ENCODE measurements at regions not wholly inside any gene's neighbourhood (a gene's known extent, or its start where the extent isn't known, plus 50 kb on each side); places are given as distances from the start of the nearest gene placed in this dataset.

DNA sequence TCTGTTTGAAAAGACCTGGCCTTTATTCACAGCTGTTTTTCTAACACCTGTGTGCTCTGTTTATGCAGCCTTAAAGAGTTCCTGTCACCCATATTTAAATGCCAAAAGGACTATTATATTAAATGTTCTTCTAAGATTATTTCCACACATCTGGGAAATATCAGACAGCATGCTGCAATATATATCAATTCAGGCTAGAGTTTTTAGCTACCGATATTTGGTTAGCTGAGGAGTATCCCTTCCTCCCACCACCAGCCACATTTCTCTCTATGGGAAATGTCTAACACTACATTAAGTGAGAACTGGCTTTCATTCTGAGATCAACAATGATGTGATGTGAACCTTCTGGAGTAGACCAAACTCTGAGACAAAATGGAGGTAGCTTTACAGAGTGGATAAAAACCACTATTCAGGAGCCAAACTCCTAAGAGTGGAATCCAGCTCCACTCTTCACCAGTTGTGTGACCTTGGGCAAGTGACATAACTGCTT is 509.2 kb downstream of the ZNF608 start:
- no peak for DNase-seq (ENCODE audit: low read depth)

DNA sequence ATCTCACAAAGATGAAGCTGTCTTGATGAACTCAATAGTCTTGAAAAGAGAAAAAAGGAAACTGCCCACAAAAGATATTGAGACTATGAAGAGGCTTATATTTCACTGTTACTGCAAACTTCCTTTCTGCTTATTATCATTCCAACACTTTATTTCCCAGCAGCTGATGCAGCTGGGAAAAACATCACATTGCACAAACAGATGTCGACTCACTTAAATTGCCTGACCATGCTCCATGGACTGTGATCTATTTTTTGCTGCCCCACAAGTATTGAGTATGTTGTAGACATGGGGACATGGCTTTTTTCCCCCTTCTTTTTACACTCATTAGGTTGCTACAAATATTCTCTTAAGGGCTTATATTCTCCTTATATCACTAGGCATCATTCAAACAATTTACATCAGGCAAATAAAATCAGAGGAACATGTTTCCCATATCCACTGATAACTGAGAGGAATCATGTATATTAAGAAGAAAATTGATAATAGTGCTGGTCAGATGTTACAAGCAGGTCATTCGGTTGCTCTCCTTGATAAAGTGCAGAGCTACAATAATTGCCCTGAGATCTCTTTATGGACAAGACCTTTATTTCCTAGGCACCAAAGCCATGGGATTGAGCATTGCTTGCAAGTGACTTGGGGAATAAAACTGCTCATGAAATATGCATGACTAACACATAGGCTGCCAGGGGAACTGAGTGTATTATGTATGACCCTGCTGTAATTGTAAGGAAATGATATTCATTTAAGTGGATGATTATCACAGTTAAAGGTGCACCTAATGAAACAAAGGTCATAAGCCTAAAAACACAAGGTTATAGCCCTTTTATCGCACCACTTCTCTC is 509.9 kb downstream of the ZNF608 start:
- peak; percentile 61 for DNase-seq (ENCODE audit: low read depth)

DNA sequence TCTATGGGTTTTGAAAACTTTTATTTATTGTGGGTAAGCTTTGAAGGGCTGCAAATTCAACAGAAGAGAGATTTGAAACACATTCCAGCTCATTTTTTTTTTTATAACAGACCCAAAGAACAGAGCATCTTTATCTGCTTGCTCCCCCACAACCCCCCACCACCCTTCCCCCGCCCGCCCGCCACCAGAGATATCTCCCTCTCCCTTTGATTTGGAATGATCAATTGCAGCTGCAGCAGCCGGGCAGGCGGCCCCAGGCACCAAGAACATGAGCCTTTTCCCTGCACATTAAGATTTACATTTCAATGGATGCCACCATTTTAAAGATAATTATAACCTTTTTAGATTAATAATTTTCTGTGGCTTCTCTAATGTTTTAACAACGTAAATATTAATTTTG is 510.9 kb downstream of the ZNF608 start:
- no peak for DNase-seq (ENCODE audit: low read depth)

DNA sequence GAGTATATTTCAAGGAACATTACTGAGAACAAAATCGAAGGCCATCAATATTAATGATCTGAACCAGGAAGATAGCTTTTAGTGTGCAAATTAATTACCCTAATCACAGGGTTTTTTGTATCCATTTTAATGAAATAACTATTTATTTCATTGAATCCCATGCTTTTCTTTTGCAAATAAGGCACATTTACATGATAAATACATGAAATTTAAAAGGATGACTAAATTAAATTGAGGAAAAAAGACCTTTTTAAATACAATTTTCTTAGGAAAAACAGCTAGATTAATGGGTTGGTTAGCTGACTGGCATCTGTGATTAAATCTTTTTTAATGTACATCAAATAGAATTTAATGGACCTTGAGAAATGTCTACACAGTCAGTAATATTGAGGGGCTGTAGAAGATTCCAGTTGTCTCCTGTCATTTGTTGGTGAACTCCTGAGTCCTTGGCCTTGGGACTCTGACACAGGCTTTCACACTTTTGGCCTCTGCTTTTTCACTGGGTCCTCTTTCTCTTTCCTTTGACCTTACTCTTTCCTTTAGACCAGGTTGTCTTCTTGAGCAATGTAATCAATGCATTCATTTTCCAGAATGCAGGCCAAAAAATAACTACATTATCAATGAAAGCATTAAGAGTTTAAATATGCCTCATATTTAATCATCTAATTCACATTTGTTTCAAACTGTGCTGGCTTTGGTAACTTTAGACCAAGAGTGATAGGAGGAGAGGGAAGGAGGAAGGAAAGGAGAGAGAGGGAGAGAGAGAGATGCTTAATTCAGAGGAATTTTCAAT is 511.5 kb downstream of the ZNF608 start:
- DNase-seq (ENCODE audit: low read depth), result no peak

DNA sequence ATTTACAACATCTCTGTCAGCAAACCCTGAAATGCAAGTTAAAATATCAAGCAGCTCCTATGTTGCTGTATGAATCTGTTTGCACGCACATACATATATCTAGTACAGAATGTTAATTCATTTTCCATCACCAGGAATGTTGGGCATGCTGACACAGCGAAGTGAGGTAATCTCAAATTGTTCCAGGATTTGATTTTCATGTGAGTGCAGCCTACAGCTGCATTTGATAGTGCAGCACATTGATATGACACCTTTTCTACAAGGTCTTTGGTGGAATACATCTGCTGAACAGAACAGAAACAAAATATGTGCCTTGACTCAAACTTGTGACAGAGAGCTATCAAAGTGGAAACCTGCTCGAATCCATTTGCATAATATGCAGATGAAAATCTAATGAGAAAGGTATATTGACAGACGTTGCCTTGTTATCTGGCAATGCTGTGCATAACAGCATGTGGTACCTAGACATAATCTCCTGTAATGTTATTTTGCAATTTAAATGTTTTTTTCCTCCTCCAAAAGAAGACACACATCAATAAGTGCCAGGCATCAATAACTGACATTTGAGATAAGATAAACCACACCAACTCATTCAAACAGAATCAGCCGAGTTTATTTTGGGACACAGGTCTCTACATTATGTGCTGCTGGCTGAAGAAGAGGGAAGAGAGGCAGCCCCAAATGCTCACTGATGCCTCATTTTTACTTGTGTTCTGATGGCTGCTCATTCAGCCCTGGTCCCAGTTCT is 512.2 kb downstream of the ZNF608 start:
- DNase-seq (ENCODE audit: low read depth), result no peak

DNA sequence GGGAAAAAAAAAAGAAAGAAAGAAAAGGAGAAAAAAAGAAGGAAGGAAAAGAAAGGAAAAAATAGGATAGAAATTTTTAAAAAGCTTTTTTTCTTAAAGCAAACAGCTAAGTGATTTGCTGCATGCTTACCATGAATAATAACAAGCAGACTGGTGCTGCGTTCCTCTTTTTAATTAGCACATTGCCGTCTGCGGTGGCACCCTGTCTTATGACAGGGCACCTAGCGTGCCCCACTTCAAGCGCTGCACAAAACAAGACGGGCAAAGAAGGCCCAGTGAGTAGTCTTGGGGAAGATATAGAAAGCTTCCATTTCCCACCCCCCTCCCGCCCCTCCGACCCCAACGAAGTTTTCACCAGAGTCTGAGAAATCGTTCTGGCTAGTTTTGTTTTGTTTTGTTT is 513.9 kb downstream of the ZNF608 start:
- no peak for DNase-seq (ENCODE audit: low read depth)

DNA sequence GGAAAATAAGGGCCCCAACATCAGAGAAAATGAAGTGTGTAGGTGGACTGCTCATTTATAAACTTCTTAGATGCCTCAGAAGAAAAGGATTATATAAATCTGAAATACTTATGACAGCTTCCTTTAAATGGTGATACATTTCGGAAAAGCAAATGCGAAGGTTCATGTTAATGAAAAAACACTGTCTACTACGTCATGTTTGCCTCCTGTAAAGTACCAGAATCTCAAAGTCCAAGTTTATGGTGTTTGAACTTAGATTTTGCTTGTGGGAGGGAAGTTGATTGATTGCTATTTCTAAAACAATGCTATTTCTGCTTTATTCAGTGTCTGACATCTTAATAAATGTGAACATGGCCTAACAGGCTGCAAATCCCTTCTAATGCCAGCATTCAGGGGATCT is 514.6 kb downstream of the ZNF608 start:
- no peak for DNase-seq (ENCODE audit: low read depth)

DNA sequence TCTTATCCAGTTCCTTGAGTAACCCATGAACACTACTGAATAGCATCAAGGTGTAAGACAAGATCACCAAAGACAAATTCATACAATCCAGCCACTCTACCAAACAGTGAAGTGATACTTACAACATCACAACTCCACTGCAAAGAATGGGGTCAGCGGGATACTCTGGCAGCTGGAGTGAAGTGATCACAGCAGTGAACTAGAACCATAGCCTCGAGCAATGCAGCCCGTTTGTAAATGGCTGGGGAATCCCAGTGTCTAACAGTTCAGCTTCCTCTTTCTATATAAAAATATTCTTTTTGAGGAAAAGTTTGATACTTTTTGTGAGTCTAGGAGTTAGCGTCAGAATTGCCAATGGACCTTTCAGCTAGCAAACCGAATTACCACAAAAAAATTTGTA is 515.2 kb downstream of the ZNF608 start:
- no peak for DNase-seq (ENCODE audit: low read depth)

DNA sequence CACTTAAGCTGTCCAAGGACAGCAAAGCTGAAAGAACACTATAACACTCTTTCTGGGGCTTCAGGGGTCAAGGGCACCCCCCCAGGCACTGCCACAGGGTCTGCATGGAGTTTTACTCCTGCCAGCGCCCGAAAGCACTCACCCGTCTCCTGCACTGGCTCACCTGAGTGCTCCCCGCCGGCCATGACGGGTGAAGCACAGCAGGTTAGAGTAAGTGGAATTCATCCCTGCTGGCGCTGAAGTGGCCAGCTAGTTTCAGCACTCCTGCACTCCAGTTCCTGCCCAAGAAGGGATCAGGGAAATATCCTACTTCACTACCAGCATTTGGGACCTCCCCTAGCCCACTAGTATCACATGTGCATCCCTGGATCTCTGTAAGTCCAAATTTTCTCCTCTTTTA is 516.0 kb downstream of the ZNF608 start:
- no peak for DNase-seq (ENCODE audit: low read depth)

DNA sequence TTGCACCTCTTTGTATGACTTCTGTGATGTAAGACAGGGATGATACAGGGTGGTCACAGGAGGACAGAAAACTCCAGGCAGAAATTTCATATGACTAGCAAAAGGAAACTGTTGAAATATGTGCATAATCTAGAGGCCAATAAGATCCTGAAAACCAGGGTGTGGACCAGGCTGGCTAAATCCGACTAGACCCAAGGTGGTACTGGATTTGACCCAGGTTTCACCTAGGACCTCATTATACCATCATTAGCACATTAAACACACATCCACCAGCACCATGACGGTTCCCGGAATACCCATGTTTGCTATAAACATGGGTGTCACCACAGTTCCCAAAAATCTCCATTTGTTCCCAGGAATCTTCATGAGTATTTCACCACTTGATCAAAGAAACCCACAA is 517.1 kb downstream of the ZNF608 start:
- DNase-seq (ENCODE audit: low read depth), result no peak

DNA sequence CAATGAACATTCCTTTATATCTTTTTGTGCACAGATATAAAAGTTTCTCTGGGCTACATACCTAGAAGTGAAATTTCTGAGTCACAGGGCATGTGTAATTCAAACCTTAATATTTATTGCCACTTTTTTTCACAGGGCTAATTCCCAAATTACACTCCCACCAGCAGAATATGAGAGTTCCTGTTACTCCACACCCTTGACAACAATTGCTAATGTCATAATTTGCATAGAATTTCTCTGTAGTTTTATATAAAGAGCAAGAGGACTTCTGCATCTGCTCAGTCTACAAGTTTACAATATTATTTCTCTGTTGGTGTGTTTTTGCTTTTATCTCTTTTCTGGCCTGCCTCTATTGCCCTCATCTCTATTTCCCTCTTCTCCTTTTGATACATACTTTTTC is 518.5 kb downstream of the ZNF608 start:
- no peak for DNase-seq (ENCODE audit: low read depth)

DNA sequence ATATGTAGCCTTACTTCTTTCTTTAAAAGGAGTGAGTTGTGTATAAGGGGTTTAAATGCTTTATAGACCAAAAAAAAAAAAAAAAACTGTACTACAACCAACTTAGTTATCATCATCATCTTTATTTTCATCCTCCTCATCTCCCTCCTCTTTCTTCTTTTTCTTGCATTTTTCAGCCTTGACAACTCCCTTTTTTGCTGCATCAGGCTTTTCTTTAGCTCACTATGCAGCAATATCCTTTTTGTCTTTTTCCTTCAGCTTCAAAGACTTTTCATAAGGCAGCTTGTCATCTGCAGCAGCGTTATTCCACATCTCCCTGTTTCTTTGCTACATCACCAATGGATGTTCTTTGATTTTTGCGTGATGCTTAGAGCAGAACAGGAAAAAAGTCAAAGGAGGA is 526.0 kb downstream of the ZNF608 start:
- DNase-seq (ENCODE audit: low read depth), result no peak

DNA sequence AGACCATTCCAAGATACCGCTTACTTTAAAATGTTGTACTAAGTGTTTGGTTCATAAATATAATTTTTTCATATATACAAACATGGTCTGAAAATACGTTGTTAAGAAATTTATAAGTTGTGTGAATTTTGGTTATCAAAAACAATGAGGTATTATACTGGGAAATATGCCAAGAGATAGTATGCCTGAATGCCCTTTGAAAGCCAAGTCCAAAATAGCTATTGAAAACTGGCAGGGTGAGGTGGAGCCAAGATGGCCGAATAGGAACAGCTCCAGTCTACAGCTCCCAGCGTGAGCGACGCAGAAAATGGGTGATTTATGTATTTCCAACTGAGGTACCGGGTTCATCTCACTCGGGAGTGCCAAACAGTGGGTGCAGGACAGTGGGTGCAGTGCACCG is 533.5 kb downstream of the ZNF608 start:
- no peak for DNase-seq (ENCODE audit: low read depth)

DNA sequence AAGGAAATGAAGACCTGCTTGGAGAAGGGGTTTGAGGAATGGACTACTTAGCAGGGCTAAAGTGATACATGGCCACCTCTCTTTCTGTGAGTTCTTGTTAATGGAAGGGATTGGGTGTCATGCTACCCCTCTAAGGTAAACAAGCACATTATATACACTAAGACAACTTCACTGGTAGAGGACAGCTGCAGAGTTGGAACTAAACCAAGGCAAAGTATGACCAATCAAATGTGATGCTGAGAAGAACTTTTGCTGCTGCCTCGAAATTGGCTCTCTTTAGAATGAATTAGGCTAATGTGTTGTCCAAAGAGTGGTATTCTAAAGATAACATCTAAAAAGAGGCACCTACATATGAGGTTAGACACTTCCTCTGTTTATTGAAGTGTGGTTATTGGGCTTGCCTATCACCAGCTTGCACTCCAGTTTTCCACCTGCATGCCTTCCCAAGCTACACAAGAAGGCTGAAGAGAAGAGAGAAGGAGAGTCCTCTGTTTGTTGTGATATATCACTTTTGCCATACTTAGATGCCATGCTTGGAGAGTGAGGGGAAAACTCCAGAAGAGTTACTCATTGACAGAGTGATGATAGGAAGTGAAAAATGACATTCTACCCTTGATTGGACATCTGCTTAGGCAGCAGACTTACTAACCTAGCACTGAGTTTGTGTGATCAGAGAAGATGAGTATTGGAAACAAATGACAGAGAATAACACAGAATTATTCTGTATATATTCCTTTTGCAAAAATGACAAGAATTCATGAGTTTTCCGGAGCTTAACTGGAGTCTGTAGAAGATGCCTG is 536.1 kb downstream of the ZNF608 start:
- DNase-seq (ENCODE audit: low read depth), result no peak

DNA sequence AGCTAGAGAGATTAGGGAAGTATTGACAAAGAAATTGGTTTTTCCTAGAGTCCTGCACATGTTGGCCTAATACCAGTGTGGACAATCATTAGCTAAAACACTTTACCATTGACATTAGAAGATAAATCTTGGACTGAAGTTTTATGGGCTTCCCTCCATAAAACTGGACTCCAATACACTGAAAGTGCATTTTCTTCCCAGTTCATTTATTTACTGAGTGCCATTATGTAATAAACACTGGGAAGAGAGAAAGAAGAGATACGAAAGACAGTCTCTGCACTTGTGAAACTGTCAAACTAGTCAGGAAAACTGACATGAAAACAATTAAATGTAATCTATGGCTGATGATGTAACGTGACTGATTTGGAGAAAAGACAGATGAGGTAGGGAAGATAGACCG is 539.3 kb downstream of the ZNF608 start:
- DNase-seq (ENCODE audit: low read depth), result no peak

DNA sequence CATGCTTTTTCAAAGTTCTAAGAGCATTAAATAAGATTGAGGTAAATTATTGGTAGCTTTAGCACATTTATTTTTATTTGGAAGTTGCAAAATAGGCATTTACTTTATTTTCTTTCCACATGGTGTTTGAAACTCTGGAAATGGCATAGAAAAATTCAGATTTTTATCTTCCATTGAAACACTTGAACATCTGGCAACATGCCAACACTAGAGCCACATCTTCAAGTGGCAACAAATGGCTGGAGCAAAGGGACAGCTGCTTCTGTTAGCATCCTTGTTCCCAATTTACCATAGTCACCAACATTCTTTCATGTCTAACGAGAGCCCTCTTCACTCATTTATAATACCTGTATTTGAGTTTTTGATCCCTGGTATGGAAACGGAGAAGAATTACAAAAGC is 539.9 kb downstream of the ZNF608 start:
- peak; percentile 52 for DNase-seq (ENCODE audit: low read depth)

DNA sequence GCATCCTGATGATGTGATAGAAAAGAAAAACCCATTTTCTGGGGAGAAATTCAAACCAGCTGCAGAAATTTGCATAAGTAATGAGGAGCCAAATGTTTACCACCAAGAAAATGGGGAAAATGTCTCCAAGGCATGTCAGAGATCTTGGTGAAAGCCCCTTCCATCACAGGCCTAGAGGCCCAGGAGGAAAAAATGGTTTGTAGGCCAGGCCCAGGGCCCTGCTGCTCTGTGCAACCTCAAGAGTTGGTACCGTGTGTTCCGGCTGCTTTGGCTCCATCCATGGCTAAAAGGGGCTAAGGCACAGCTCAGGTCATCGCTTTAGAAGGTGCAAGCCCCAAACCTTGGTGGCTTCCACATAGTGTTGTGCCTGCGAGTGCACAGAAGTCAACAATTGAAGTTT is 543.1 kb downstream of the ZNF608 start:
- DNase-seq (ENCODE audit: low read depth), result no peak

DNA sequence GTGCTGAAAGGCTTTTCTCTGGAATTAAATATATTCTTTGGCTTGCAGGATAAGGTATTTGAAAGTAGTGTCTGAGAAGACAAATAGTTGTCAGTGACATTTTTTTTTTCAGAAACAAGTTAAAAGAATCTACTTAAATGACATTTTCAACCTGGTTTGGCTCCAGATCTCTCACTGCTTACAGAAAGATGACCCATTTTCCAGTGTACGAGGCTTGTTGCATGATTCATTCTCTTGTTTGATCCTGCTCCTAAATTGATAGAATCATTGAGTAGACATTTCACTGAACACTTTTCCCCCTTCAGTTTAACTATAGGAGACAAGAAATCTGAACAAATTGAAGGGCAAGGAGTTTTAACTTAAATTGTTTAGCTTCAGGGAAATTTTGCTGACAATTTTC is 546.1 kb downstream of the ZNF608 start:
- DNase-seq (ENCODE audit: low read depth), result no peak

DNA sequence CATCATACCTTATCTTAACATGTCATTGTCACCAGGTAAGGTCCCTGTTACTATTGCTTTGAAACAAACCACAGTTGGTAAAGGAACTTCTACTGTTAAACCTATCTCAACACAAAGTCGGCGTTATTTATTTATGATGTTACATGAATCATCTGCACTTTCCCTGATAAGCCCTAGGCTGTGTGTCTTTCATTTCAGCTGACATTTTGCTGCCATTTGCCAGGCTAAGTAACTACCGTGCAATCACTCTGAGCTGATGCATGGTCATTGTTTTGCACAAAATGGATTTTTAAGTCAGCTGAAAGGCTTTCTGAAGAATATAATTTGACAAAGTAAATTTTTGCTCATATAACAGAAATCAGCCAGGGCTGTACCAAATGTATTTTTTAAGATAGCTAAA is 546.5 kb downstream of the ZNF608 start:
- DNase-seq (ENCODE audit: low read depth), result no peak

DNA sequence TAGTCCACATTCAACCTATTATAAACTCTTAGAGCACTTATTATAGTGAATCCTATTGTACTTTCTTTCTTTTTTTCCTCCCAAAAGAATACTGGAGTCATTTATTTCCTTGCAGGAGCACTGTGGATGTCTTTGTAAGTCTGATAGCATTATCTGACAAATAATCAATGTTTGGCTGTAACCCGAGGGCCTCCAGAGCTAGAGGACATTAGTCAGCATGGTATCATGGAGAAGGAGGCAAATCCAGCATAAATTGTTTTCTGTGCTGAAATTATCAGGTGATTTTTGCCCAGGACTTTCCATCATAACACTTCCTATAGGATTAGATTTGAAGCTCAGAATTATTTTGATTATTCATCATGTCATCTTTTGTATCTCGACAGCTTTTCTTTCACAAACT is 551.0 kb downstream of the ZNF608 start:
- DNase-seq (ENCODE audit: low read depth), result no peak

DNA sequence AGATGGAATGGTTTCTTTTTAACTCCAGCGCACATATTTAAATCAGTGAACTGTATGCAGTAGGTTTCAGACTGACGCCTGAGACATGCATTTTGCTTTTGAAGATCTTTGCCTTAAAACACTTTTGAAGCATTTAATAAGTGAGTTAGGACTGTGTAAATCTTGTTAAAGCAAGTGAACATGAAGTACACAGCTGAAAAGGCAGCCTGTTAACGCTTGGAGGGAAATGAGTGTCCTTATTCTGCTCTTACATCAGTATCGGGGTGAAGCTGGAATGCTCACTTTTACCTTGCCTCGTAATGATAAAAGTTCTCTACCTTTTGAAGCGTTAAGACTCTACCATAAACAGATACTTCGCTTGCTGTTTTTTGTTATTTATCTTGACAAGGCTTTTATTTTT is 552.2 kb downstream of the ZNF608 start:
- no peak for DNase-seq (ENCODE audit: low read depth)
